ENCODE measurements at regions not wholly inside any gene's neighbourhood (a gene's known extent, or its start where the extent isn't known, plus 50 kb on each side); places are given as distances from the start of the nearest gene placed in this dataset.

DNA sequence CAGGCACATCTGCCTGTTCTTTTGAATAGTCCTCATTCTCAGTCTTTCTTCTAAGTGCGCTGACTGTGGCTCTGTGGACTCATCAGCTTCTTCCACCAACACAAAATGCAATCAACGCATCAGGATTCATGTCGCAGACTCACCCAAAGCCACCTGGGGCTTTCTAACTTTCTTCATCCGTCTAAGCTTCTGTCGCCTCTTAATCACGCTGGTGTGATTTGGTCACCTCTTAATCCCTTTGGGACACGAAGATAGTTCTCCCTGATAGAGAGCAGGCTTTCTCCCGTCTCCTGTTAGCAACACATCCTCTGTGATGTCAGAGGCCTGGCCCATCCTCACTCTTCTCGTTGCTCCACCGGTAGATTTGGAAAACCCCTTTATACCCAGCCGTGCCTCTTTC, 78.0 kb upstream of the FOXQ1 start:
- TF ChIP-seq, protein P1, sequence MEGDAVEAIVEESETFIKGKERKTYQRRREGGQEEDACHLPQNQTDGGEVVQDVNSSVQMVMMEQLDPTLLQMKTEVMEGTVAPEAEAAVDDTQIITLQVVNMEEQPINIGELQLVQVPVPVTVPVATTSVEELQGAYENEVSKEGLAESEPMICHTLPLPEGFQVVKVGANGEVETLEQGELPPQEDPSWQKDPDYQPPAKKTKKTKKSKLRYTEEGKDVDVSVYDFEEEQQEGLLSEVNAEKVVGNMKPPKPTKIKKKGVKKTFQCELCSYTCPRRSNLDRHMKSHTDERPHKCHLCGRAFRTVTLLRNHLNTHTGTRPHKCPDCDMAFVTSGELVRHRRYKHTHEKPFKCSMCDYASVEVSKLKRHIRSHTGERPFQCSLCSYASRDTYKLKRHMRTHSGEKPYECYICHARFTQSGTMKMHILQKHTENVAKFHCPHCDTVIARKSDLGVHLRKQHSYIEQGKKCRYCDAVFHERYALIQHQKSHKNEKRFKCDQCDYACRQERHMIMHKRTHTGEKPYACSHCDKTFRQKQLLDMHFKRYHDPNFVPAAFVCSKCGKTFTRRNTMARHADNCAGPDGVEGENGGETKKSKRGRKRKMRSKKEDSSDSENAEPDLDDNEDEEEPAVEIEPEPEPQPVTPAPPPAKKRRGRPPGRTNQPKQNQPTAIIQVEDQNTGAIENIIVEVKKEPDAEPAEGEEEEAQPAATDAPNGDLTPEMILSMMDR (IDR thresholded peaks at IDR 0.05; ENCODE audit: low read length), result no peak
- TF ChIP-seq EZH2 (optimal IDR thresholded peaks at IDR 0.05; ENCODE audit: low read depth, low read length), result no peak

Measured in MM.1S (cell line).